Heart left ventricle (tissue), 16 donors: ENCODE measurements at regions not wholly inside any gene's neighbourhood (a gene's known extent, or its start where the extent isn't known, plus 50 kb on each side); places are given as distances from the start of the nearest gene placed in this dataset.

ENCODE experiments used
- ATAC-seq, 4 donors: fragments of 200-7000 bp; cut with Tn5 transposase; one replicate each; pipeline ENCODE4 v1.9.1; 2020 to 2022; ENCODE audit warnings: moderate library complexity in 4 of 4, mild to moderate bottlenecking in 3 of 4, moderate number of reproducible peaks in 1 of 4
- DNase-seq, 5 donors: peaks; one replicate each; pipeline ENCODE4 v3.0.0-alpha.2; 2020
- H3K27ac ChIP-seq, 12 donors: fragments of 200-600 bp; sonication (generic) in 4 of 12; one replicate each; pipeline versions ENCODE4 v1.5.0 to v1.8.0; 2016 to 2022; ENCODE audit warnings: mild to moderate bottlenecking in 2 of 12
- H3K27me3 ChIP-seq, 9 donors: fragments of 200-600 bp; sonication (generic) in 2 of 9; one replicate each; pipeline versions ENCODE4 v1.5.1 to v1.8.0; 2016 to 2022; ENCODE audit warnings: mild to moderate bottlenecking in 3 of 9
- H3K36me3 ChIP-seq, 9 donors: fragments of 200-600 bp; sonication (generic) in 2 of 9; one replicate each; pipeline versions ENCODE4 v1.5.0 to v1.8.0; 2018 to 2022; ENCODE audit warnings: mild to moderate bottlenecking in 2 of 9
- H3K4me1 ChIP-seq, 12 donors: fragments of 200-600 bp; sonication (generic) in 4 of 12; one replicate each; pipeline versions ENCODE4 v1.5.0 to v1.8.0; 2016 to 2022; ENCODE audit warnings: mild to moderate bottlenecking in 3 of 12
- H3K4me3 ChIP-seq, 12 donors: fragments of 200-600 bp; sonication (generic) in 4 of 12; one replicate each; pipeline versions ENCODE4 v1.5.0 to v1.8.0; 2017 to 2022; ENCODE audit warnings: mild to moderate bottlenecking in 9 of 12, moderate library complexity in 4 of 12
- H3K9me3 ChIP-seq, 12 donors: fragments of 200-600 bp; sonication (generic) in 4 of 12; one replicate each; pipeline versions ENCODE4 v1.5.0 to v1.8.0; 2016 to 2022; ENCODE audit warnings: mild to moderate bottlenecking in 1 of 12
- POLR2A ChIP-seq, 2 donors: fragments of 450-650 bp; IDR thresholded peaks; one replicate each; pipeline ENCODE4 v1.6.1; 2017; ENCODE audit warnings: antibody characterized with exemption in 2 of 2, mild to moderate bottlenecking in 2 of 2, moderate library complexity in 2 of 2
- WGBS, 4 donors: extraction: QIAGEN DNeasy Blood & Tissue Kit in 2 of 4; methylation state at CpG; one replicate each; pipeline versions ENCODE4 v1.1.5 to v1.1.7; 2013 to 2018; 5-methylcytosine and 5-hydroxymethylcytosine counted together
- intact Hi-C, 10 donors: fragments of 100-400 bp; cut with DNase I; formaldehyde crosslinking; loops; one replicate each; pipeline versions ENCODE4 v1.11.1 to v1.14.2; 2022
- TF ChIP-seq, protein P1 (sequence below), 12 donors: fragments of 200-600 bp; sonication (generic) in 4 of 12; IDR thresholded peaks; one replicate each; pipeline versions ENCODE4 v1.5.0 to v1.8.0; 2018 to 2022; ENCODE audit warnings: antibody characterized with exemption in 12 of 12, mild to moderate bottlenecking in 5 of 12
- donor health status: ischemic (EF 13 %, LVEDD 7.1; RV severe dilation, severe dysfunction).
- donor health status: healthy with polysubstance abuse.
- donor health status: DM: no; HTN: yes; CAD: no.
- donor health status: DM: no; HTN: no; CAD: no.
- donor health status: ischemic (EF 25% LVEDD 6.9; RV normal size, moderate dysfunction).
- donor health status: ischemic (EF 25% LVEDD 5.7; RV mildly dilated, moderate dysfunction).
- donor health status: healthy.
- donor health status: DM: yes; HTN: yes; CAD: no.
- donor health status: ischemic (EF 35%, LVEDD 5.7; RV mildly dilated, moderate dysfunction).
- donor health status: nonischemic (EF 11% LVEDD 7.7; RV severe dilation, severe dysfunction).
- donor health status: DM: yes; HTN: yes; CAD: no.
- donor health status: PGD.
- donor health status: ischemic (EF 29% LVEDD 5.4; RV normal size, mild dysfunction).
- donor health status: nonischemic (EF 23%, LVEDD 6.1; RV moderate dilation, normal function).

GRCh38 chr7:92915348-92915747 is 79.0 kb upstream of the CDK6 start:
- WGBS, 4 donors: 76 to 79% (median 77%) methylated on average over 3 of the region's 3 CpGs
- no peaks in the 10 kb centered on the region for H3K27me3 ChIP-seq
- H3K4me1 ChIP-seq: peaks cover 0 to 6% (median 0%) of the 10 kb centered on the region in 12 donors
- no peak overlapping the region for H3K27ac ChIP-seq
- H3K9me3 ChIP-seq: peaks cover 0 to 3% (median 0%) of the 10 kb centered on the region in 12 donors
- TF ChIP-seq, protein P1, sequence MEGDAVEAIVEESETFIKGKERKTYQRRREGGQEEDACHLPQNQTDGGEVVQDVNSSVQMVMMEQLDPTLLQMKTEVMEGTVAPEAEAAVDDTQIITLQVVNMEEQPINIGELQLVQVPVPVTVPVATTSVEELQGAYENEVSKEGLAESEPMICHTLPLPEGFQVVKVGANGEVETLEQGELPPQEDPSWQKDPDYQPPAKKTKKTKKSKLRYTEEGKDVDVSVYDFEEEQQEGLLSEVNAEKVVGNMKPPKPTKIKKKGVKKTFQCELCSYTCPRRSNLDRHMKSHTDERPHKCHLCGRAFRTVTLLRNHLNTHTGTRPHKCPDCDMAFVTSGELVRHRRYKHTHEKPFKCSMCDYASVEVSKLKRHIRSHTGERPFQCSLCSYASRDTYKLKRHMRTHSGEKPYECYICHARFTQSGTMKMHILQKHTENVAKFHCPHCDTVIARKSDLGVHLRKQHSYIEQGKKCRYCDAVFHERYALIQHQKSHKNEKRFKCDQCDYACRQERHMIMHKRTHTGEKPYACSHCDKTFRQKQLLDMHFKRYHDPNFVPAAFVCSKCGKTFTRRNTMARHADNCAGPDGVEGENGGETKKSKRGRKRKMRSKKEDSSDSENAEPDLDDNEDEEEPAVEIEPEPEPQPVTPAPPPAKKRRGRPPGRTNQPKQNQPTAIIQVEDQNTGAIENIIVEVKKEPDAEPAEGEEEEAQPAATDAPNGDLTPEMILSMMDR (IDR thresholded peaks at IDR 0.05): no peak
- no peak for TF ChIP-seq POLR2A (IDR thresholded peaks at IDR 0.05)
- no peak overlapping the region for H3K4me3 ChIP-seq
- no peaks in the 10 kb centered on the region for H3K36me3 ChIP-seq
- intact Hi-C loops: no loop called here
- ATAC-seq: no peak
- DNase-seq: no peak

GRCh38 chr7:92914645-92915044 is 78.3 kb upstream of the CDK6 start:
- DNase-seq (no peak), ATAC-seq (no peak)
- Histone ChIP-seq H3K4me3 (no peak overlapping the region), H3K27me3 (no peaks in the 10 kb centered on the region), H3K36me3 (no peaks in the 10 kb centered on the region), H3K9me3 (no peaks in the 10 kb centered on the region), H3K27ac (no peak overlapping the region), H3K4me1 (peaks cover 0 to 6% (median 0%) of the 10 kb centered on the region in 12 donors)
- 45 to 56% (median 50%) methylated on average over 2 of the region's 2 CpGs for WGBS, 4 donors
- TF ChIP-seq, protein P1 (IDR thresholded peaks at IDR 0.05): no peak
- no peak for TF ChIP-seq POLR2A (IDR thresholded peaks at IDR 0.05)
- intact Hi-C loops: no loop called here

DNA sequence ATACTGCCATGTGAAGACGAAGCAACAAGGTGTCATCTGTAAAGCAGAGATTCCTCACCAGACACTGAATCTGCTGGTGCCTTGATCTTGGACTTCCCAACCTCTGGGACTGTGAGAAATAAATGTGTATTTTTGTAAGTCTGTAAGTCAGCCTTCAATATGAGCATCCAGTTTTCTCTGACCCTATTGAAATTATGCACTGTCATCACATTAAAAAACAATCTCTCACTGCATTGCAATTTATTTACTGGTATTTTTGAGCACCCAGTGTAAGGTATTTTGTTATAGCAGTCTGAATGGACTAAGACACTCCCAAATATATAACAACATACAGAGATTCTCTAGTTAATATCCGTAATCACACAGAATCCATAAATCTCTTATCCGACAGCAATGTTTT is 77.5 kb upstream of the CDK6 start:
- Histone ChIP-seq H3K4me3 (no peak overlapping the region), H3K9me3 (no peaks in the 10 kb centered on the region), H3K27me3 (no peaks in the 10 kb centered on the region), H3K27ac (no peak overlapping the region), H3K36me3 (no peaks in the 10 kb centered on the region), H3K4me1 (peaks cover 0 to 6% (median 0%) of the 10 kb centered on the region in 12 donors)
- no peak for ATAC-seq
- 95 to 96% (median 95%) methylated on average over 3 of the region's 3 CpGs for WGBS, 4 donors
- no peak for DNase-seq
- intact Hi-C loops: no loop called here
- no peak for TF ChIP-seq POLR2A (IDR thresholded peaks at IDR 0.05)
- TF ChIP-seq, protein P1 (IDR thresholded peaks at IDR 0.05): no peak

- H3K36me3 ChIP-seq: no peaks in the 10 kb centered on the region
- no peak overlapping the region for H3K4me3 ChIP-seq
- H3K27ac ChIP-seq: no peak overlapping the region
- no peaks in the 10 kb centered on the region for H3K9me3 ChIP-seq
- no peaks in the 10 kb centered on the region for H3K27me3 ChIP-seq
- TF ChIP-seq, protein P1 (IDR thresholded peaks at IDR 0.05): no peak
- no peak for TF ChIP-seq POLR2A (IDR thresholded peaks at IDR 0.05)
- no peak for DNase-seq
- H3K4me1 ChIP-seq: no peaks in the 10 kb centered on the region
- WGBS, 4 donors: 93 to 96% (median 95%) methylated on average over 3 of the region's 3 CpGs
- no peak for ATAC-seq
- intact Hi-C loops: no loop called here
Measured at GRCh38 chr7:92910976-92911375, 74.6 kb upstream of the CDK6 start.
